ENCODE measurements at regions not wholly inside any gene's neighbourhood (a gene's known extent, or its start where the extent isn't known, plus 50 kb on each side); places are given as distances from the start of the nearest gene placed in this dataset.

GRCh38 chr12:125417446-125417845 lies 352.2 kb downstream of the AACS start:
- Histone ChIP-seq H3K9ac (ENCODE audit: control insufficient read depth, insufficient read depth, low read length) (no peak overlapping the region), H3K36me3 (ENCODE audit: control insufficient read depth in 2 of 2, insufficient read depth in 2 of 2, low read length in 1 of 2) (no peaks in the 10 kb centered on the region), H3K4me1 (ENCODE audit: control insufficient read depth, insufficient read depth, low read length) (peaks cover 3% of the 10 kb centered on the region; the same call in 1 of the 2 replicates), H3K4me2 (ENCODE audit: control insufficient read depth, insufficient read depth) (no peak overlapping the region), H2AFZ (ENCODE audit: control insufficient read depth, low read depth, low read length) (no peak overlapping the region), H3K27me3 (replicated peaks in 1 of 2; ENCODE audit: control insufficient read depth in 2 of 2, insufficient read depth in 2 of 2, low read length in 1 of 2) (no peaks in the 10 kb centered on the region), H4K20me1 (ENCODE audit: control insufficient read depth, insufficient read depth) (no peaks in the 10 kb centered on the region), H3K9me3 (replicated peaks; ENCODE audit: control insufficient read depth, insufficient read depth, low read length) (peaks cover 17% of the 10 kb centered on the region), H3K79me2 (ENCODE audit: control insufficient read depth, insufficient read depth, low read length) (no peaks in the 10 kb centered on the region), H3K4me3 (no peak overlapping the region), H3K27ac (ENCODE audit: control insufficient read depth, insufficient read depth) (no peak overlapping the region)
- WGBS (ENCODE audit: insufficient coverage, insufficient replicate concordance, low lambda C conversion rate, missing lambda C conversion rate): 11% methylated on average over 3 of the region's 3 CpGs
- DNase-seq (ENCODE audit: low read depth, low spot score): no peak
- RAD21 ChIA-PET (ENCODE audit: unreplicated experiment): no interaction called here
- intact Hi-C loops (cut with micrococcal nuclease; ENCODE audit: unreplicated experiment) (no loop called here), in situ Hi-C loops (cut with MboI) (no loop called here)
- no peak for FAIRE-seq
- CTCF ChIA-PET: interaction anchor here (1.0 to 1.2 kb wide), 2 partner anchors 15 to 18 kb away, joined by 3 to 4 read pairs; no protein-coding TSS in a partner anchor
- no peak for TF ChIP-seq CBFB (IDR thresholded peaks at IDR 0.05; ENCODE audit: low read depth)
- no peak for TF ChIP-seq RCOR1 (conservative IDR thresholded peaks at IDR 0.05; ENCODE audit: low read depth, low read length)
- TF ChIP-seq MTA2 (IDR thresholded peaks at IDR 0.05; ENCODE audit: low read depth): no peak
- no peak for TF ChIP-seq POLR2AphosphoS2 (IDR thresholded peaks at IDR 0.05; ENCODE audit: low read depth, low read length)
- no peak for TF ChIP-seq KDM1A (IDR thresholded peaks at IDR 0.05; ENCODE audit: borderline replicate concordance)
- no peak for TF ChIP-seq ATF2 (IDR thresholded peaks at IDR 0.05; ENCODE audit: low read length)
- TF ChIP-seq SMC3 (IDR thresholded peaks at IDR 0.05; ENCODE audit: borderline replicate concordance, low read length): no peak
- no peak for TF ChIP-seq ZSCAN29 (IDR thresholded peaks at IDR 0.05)
- TF ChIP-seq ZNF274 (IDR thresholded peaks at IDR 0.05; ENCODE audit: insufficient read depth, insufficient read length): no peak
- TF ChIP-seq ZNF207 (IDR thresholded peaks at IDR 0.05; ENCODE audit: borderline replicate concordance): no peak
- no peak for TF ChIP-seq TCF12 (IDR thresholded peaks at IDR 0.05; ENCODE audit: low read depth, low read length)
- no peak for TF ChIP-seq PKNOX1 (IDR thresholded peaks at IDR 0.05)
- no peak for TF ChIP-seq STAT3 (IDR thresholded peaks at IDR 0.05; ENCODE audit: low read depth, low read length)
- TF ChIP-seq CTCF (IDR thresholded peaks at IDR 0.05 in 2 of 3, conservative IDR thresholded peaks at IDR 0.05 in 1 of 3; ENCODE audit: control insufficient read depth in 2 of 3, extremely low read depth in 1 of 3, insufficient read depth in 1 of 3, low read depth in 3 of 3, low read length in 3 of 3): no peak
- no peak for TF ChIP-seq RBBP5 (conservative IDR thresholded peaks at IDR 0.05)
- TF ChIP-seq SUPT20H (IDR thresholded peaks at IDR 0.05; ENCODE audit: borderline replicate concordance, control insufficient read depth, low read depth, low read length): no peak
- POLR2A ChIA-PET: no interaction called here
- SMC1A ChIA-PET (ENCODE audit: uncharacterized antibody, unreplicated experiment): interaction anchor here (0.8 to 0.9 kb wide), 3 partner anchors 9 to 56 kb away, joined by 3 read pairs; no protein-coding TSS in a partner anchor
- no TSS peak for BruUV-seq (replicated peaks)
- no peak for ATAC-seq
